Gastroesophageal sphincter (tissue), 3 donors: ENCODE measurements at regions not wholly inside any gene's neighbourhood (a gene's known extent, or its start where the extent isn't known, plus 50 kb on each side); places are given as distances from the start of the nearest gene placed in this dataset.

Experiments
- CTCF ChIP-seq, 4 experiments: fragments of 200-600 bp in 2 of 4; fragments of 450-650 bp in 2 of 4; sonication (generic) in 1 of 4; IDR thresholded peaks; one replicate each; pipeline ENCODE4 v1.5.1; 2017 to 2019; ENCODE audit warnings: antibody characterized with exemption in 4 of 4, mild to moderate bottlenecking in 2 of 4, moderate library complexity in 2 of 4
- EP300 ChIP-seq: sonication (generic); formaldehyde crosslinking; IDR thresholded peaks from one replicate; pipeline ENCODE4 v1.6.1; 2017; ENCODE audit warnings: antibody characterized with exemption, mild to moderate bottlenecking
- POLR2A ChIP-seq, 2 donors: fragments of 450-650 bp; IDR thresholded peaks; one replicate each; pipeline ENCODE4 v1.6.1; 2017; ENCODE audit warnings: antibody characterized with exemption in 2 of 2, mild to moderate bottlenecking in 2 of 2, moderate library complexity in 1 of 2
- POLR2AphosphoS5 ChIP-seq: sonication (generic); formaldehyde crosslinking; IDR thresholded peaks from one replicate; pipeline ENCODE4 v1.6.1; 2017; ENCODE audit warnings: antibody characterized with exemption

DNA sequence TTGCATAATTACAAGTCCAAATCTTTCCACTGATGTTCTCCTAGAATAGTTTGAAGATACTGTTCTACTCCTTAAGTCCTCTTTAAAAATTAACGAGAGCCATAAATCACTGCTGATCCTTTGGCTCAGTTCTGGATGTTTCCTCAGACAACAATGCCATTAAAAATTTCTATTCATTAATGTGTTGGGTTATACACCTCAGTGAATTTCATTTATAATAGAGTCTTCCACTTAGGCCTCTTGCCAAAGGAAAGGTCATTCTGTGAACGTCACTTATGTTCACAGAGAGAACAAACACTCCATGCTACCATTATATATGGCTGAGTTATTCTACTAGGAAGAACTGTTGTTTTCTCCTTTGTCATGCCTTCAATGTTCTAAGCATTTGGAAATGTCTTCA, 1472.3 kb upstream of the CELF4 start:
- TF ChIP-seq CTCF (IDR thresholded peaks at IDR 0.05) (no peak), POLR2A (IDR thresholded peaks at IDR 0.05) (no peak), POLR2AphosphoS5 (no peak), EP300 (no peak)
